OCI-LY3 (cell line): ENCODE measurements at regions not wholly inside any gene's neighbourhood (a gene's known extent, or its start where the extent isn't known, plus 50 kb on each side); places are given as distances from the start of the nearest gene placed in this dataset.

ENCODE experiments used
- EZH2phosphoT487 ChIP-seq: fragments of 200-600 bp; shearing (Covaris generic); IDR thresholded peaks from 2 replicates; pipeline ENCODE4 v1.6.1; 2018; ENCODE audit warnings: antibody characterized with exemption, mixed run types, low read depth
- TF ChIP-seq, protein P1 (sequence below): fragments of 200-600, 300-600 bp; sonication (generic); IDR thresholded peaks from 2 replicates; pipeline ENCODE4 v1.5.1; 2014; ENCODE audit warnings: antibody characterized with exemption, low read length, low read depth

DNA sequence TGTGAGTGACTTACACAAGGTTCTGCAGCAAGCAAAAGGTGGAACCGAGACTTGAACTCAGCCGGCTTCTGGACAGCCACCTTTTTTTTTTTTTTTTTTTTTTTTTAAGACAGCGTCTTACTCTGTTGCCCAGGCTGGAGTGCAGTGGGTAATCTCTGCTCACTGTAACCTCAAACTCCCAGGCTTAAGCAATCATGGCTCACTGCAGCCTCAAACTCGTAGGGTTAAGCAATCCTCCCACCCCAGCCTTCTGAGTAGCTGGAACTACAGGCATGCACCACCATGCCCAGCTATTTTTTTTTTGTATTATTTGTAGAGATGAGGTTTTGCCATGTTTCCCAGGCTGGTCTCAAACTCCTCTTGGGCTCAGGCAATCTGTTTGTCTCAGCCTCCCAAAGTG lies 55.2 kb upstream of the GOT2 start:
- TF ChIP-seq, protein P1, sequence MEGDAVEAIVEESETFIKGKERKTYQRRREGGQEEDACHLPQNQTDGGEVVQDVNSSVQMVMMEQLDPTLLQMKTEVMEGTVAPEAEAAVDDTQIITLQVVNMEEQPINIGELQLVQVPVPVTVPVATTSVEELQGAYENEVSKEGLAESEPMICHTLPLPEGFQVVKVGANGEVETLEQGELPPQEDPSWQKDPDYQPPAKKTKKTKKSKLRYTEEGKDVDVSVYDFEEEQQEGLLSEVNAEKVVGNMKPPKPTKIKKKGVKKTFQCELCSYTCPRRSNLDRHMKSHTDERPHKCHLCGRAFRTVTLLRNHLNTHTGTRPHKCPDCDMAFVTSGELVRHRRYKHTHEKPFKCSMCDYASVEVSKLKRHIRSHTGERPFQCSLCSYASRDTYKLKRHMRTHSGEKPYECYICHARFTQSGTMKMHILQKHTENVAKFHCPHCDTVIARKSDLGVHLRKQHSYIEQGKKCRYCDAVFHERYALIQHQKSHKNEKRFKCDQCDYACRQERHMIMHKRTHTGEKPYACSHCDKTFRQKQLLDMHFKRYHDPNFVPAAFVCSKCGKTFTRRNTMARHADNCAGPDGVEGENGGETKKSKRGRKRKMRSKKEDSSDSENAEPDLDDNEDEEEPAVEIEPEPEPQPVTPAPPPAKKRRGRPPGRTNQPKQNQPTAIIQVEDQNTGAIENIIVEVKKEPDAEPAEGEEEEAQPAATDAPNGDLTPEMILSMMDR = no peak
- no peak for TF ChIP-seq EZH2phosphoT487
